Dedifferentiated amniotic fluid mesenchymal stem cell (primary cell): ENCODE measurements at regions not wholly inside any gene's neighbourhood (a gene's known extent, or its start where the extent isn't known, plus 50 kb on each side); places are given as distances from the start of the nearest gene placed in this dataset.
A peak's percentile ranks its signal among the peaks of the same experiment; 100 is the strongest.
"Not testable (repeated sequence)": the region's sequence is repeated elsewhere in the genome, so short reads cannot be mapped to it uniquely, and the experiment has no call there.

Experiments used
- DNase-seq: peaks from one replicate; pipeline ENCODE4 v3.0.0-alpha.2; 2016; ENCODE audit errors: extremely low spot score

- no peak for DNase-seq
These were observed 156.9 kb upstream of the TTC29 start for GRCh38 chr4:147102596-147102995.

GRCh38 chr4:147103403-147103946 lies 157.8 kb upstream of the TTC29 start:
- peak; percentile 98 for DNase-seq

GRCh38 chr4:147104768-147105167 lies 159.1 kb upstream of the TTC29 start:
- DNase-seq = no peak

- DNase-seq = no peak
These were observed 162.7 kb upstream of the TTC29 start for GRCh38 chr4:147108409-147108808.

- no peak for DNase-seq
These were observed 164.1 kb upstream of the TTC29 start for GRCh38 chr4:147109800-147110199.

GRCh38 chr4:147110473-147111367 lies 165.1 kb upstream of the TTC29 start:
- peak; percentile 36 for DNase-seq

- DNase-seq = not testable (repeated sequence)
These were observed 166.5 kb upstream of the TTC29 start for GRCh38 chr4:147112196-147112595.

GRCh38 chr4:147117431-147117830 lies 171.8 kb upstream of the TTC29 start:
- DNase-seq = no peak

GRCh38 chr4:147118528-147118927 lies 172.9 kb upstream of the TTC29 start:
- peak; percentile 86 for DNase-seq

- no peak for DNase-seq
These were observed 177.0 kb upstream of the TTC29 start for GRCh38 chr4:147122685-147123084.

GRCh38 chr4:147123146-147123545 lies 177.5 kb upstream of the TTC29 start:
- DNase-seq = no peak

- DNase-seq = no peak
These were observed 183.1 kb upstream of the TTC29 start for GRCh38 chr4:147128787-147129186.

- DNase-seq = no peak
These were observed 184.0 kb upstream of the TTC29 start for GRCh38 chr4:147129687-147130086.

- DNase-seq = no peak
These were observed 189.0 kb upstream of the TTC29 start for GRCh38 chr4:147134536-147135210.

GRCh38 chr4:147136310-147136709 lies 190.6 kb upstream of the TTC29 start:
- no peak for DNase-seq

- no peak for DNase-seq
These were observed 191.1 kb upstream of the TTC29 start for GRCh38 chr4:147136751-147137150.

- no peak for DNase-seq
These were observed 191.6 kb upstream of the TTC29 start for GRCh38 chr4:147137280-147137679.

- no peak for DNase-seq
These were observed 192.5 kb upstream of the TTC29 start for GRCh38 chr4:147138171-147138570.

- no peak for DNase-seq
These were observed 194.0 kb upstream of the TTC29 start for GRCh38 chr4:147139455-147140198.

GRCh38 chr4:147151763-147152162 lies 206.1 kb upstream of the TTC29 start:
- no peak for DNase-seq

- DNase-seq = no peak
These were observed 212.4 kb upstream of the TTC29 start for GRCh38 chr4:147157860-147158701.
